HUES48 (cell line): ENCODE measurements at regions not wholly inside any gene's neighbourhood (a gene's known extent, or its start where the extent isn't known, plus 50 kb on each side); places are given as distances from the start of the nearest gene placed in this dataset.

ENCODE experiments used
- H3K27ac ChIP-seq: one replicate; pipeline ENCODE4 v1.7.0; 2013; ENCODE audit warnings: low read depth, low read length, inconsistent platforms
- H3K27me3 ChIP-seq: 2 replicates; pipeline ENCODE4 v1.6.1; 2013; ENCODE audit warnings: mild to moderate bottlenecking, low read length; ENCODE audit not compliant: control insufficient read depth, insufficient read depth
- H3K36me3 ChIP-seq: 2 replicates; pipeline ENCODE4 v1.6.1; 2013; ENCODE audit warnings: low read length; ENCODE audit not compliant: control insufficient read depth, insufficient read depth
- H3K4me1 ChIP-seq: 2 replicates; pipeline ENCODE4 v1.6.1; 2013; ENCODE audit warnings: mild to moderate bottlenecking, low read length; ENCODE audit not compliant: control insufficient read depth, insufficient read depth
- H3K4me3 ChIP-seq: 2 replicates; pipeline ENCODE4 v1.5.1; 2013; ENCODE audit warnings: mild to moderate bottlenecking, low read depth, low read length
- H3K9ac ChIP-seq: 2 replicates; pipeline ENCODE4 v1.6.1; 2013; ENCODE audit warnings: mild to moderate bottlenecking, low read depth, low read length, moderate library complexity
- H3K9me3 ChIP-seq: 2 replicates; pipeline ENCODE4 v1.6.1; 2013; ENCODE audit warnings: low read length; ENCODE audit not compliant: control insufficient read depth, insufficient read depth

DNA sequence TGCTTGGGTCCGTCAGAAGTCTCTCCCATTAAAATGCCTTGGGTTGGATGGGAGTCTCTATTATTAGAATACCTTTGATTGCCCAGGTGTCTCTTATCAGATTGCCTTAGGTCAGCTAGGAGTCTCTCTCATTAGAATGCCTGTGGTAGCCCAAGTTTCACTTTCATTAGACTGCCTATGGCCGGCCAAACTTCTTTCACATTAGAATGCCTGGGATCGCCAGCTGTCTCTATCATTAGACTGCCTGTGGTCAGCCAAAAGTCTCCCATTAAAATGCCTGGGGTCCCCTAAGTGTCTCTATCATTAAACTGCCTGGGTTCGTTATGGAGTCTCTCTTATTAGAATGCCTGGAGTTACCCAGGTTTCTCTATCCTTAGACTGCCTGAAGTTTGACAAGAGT is 1476.7 kb downstream of the UQCRFS1 start:
- Histone ChIP-seq H3K9ac (no peak overlapping the region), H3K4me1 (no peaks in the 10 kb centered on the region), H3K4me3 (no peak overlapping the region), H3K27me3 (no peaks in the 10 kb centered on the region), H3K27ac (no peak overlapping the region), H3K9me3 (peaks cover 88% of the 10 kb centered on the region), H3K36me3 (no peaks in the 10 kb centered on the region)

DNA sequence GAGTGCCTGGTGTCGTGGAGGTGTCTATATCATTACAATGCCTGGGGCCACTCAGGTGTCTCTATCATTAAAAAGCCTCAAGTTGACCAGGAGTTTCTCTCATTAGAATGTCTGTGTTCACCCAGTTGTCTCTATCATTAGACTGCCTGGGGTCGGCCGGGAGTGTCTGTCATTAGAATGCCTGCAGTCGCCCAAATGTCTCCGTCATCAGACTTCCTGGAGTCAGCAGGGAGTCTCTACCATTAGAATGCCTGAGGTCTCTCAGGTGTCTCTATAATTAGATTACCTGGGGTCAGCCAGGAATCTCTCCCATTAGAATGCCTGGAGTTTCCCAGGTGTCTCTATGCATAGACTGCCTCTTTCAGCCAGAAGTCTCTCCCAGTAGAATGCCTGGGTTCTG is 1477.6 kb downstream of the UQCRFS1 start:
- no peaks in the 10 kb centered on the region for H3K27me3 ChIP-seq
- no peaks in the 10 kb centered on the region for H3K4me1 ChIP-seq
- H3K9ac ChIP-seq: no peak overlapping the region
- H3K36me3 ChIP-seq: no peaks in the 10 kb centered on the region
- H3K4me3 ChIP-seq: no peak overlapping the region
- H3K27ac ChIP-seq: no peak overlapping the region
- H3K9me3 ChIP-seq: peaks cover 93% of the 10 kb centered on the region

DNA sequence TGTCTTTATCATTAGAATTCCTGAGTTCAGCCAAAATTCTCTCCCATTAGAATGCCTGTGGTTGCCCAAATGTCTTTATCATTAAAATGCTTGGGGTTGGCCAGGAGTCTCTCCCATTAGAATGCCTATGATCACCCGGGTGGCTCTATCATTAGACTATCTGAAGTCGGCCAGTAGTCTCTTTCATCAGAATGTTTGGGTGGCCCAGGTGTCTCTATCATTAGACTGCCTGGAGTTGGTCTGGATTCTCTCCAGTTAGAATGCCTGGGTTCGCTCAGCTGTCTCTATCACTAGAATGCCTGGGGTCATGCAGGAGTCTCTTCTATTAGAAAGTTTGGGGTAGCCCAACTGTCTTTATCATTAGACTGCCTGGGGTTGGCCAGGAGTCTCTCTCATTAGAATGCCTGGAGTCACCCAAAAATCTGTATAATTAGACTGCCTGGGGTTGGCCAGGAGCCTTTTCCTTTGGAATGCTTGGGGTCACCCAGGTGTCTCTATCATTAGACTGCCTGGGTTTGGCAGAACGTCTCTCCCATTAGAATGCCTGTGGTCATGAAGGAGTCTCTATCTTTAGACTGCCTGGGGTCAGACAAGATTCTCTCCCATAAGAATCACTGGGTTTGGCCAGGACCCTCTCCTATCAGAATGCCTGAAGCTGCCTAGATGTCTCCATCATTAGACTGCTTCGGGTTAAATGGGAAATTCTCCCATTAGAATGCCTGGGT is 1478.3 kb downstream of the UQCRFS1 start:
- Histone ChIP-seq H3K4me3 (no peak overlapping the region), H3K27me3 (no peaks in the 10 kb centered on the region), H3K4me1 (no peaks in the 10 kb centered on the region), H3K27ac (no peak overlapping the region), H3K36me3 (no peaks in the 10 kb centered on the region), H3K9ac (no peak overlapping the region), H3K9me3 (peaks cover 93% of the 10 kb centered on the region)

DNA sequence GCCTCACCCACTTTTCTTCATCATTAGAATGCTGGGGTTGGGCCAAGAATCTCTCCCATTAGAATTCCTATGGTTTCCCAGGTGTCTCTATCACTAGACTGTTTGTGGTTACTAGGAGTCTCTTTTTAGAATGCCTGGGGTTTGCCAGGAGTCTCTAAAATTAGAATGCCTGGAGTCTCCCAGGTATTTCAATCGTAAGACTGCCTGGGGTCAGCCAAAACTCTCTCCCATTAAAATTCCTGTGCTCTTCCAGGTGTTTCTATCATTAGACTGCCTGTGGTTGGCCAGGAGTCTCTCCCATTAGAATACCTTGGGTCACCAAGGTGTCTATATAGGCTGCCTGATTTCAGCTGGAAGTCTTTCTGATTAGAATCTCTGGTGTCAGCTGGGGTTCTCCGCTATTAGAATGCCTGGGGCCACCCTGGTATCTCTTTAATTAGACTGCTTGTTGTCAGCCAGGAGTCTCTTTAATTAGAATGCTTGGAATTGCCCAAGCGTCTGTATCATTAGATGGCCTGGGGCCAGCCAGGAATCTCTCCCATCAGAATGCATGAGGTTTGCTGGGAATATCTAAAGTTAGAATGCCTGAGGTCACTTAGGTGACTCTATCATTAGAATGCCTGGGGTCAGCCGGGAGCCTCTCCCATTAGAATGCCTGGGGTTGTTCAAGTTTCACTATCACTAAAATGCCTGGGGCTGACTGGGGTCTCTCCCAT is 1479.2 kb downstream of the UQCRFS1 start:
- Histone ChIP-seq H3K27me3 (no peaks in the 10 kb centered on the region), H3K9ac (no peak overlapping the region), H3K36me3 (no peaks in the 10 kb centered on the region), H3K4me3 (no peak overlapping the region), H3K27ac (no peak overlapping the region), H3K9me3 (peaks cover 94% of the 10 kb centered on the region), H3K4me1 (no peaks in the 10 kb centered on the region)

DNA sequence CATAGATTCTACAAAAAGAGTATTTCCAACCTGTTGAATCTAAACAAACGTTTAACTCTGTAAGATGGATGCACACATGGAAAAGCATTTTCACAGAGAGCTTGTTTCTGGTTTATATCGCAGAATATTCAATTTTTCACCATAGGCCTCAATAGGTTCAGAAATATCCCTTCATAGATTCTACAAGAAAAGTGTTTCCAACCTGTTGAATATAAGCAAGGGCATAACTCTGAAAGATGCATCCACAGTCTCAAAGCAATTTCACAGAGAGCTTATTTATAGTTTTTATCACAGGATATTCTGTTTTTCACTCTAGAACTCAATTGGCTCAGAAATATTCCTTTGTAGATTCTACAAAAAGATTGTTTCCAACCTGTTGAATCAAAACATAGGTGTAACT is 1483.6 kb downstream of the UQCRFS1 start:
- no peaks in the 10 kb centered on the region for H3K27me3 ChIP-seq
- peaks cover 99% of the 10 kb centered on the region for H3K9me3 ChIP-seq
- H3K9ac ChIP-seq: no peak overlapping the region
- H3K4me3 ChIP-seq: no peak overlapping the region
- H3K27ac ChIP-seq: no peak overlapping the region
- 0 out of 2 replicates have a peak, but pooled peaks cover 2% of the 10 kb centered on the region for H3K36me3 ChIP-seq
- no peaks in the 10 kb centered on the region for H3K4me1 ChIP-seq

DNA sequence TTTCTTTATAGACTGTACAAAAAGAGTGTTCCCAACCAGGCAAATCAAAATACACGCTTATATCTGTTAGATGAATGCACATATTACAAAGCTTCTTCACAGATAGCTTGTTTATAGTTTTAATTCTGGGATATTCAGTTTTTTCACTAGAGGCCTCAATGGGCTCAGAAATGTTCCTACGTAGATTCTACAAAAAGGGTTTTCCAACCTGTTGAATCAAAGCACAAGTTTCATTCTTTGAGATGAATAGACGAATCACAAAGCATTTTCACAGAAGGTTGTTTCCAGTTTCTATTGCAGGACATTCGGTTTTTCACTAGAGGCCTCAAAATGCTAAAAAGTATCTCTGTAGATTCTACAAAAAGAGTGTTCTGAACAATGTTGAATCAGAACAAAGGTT is 1490.3 kb downstream of the UQCRFS1 start:
- no peaks in the 10 kb centered on the region for H3K4me1 ChIP-seq
- H3K9me3 ChIP-seq: peaks cover 97% of the 10 kb centered on the region

DNA sequence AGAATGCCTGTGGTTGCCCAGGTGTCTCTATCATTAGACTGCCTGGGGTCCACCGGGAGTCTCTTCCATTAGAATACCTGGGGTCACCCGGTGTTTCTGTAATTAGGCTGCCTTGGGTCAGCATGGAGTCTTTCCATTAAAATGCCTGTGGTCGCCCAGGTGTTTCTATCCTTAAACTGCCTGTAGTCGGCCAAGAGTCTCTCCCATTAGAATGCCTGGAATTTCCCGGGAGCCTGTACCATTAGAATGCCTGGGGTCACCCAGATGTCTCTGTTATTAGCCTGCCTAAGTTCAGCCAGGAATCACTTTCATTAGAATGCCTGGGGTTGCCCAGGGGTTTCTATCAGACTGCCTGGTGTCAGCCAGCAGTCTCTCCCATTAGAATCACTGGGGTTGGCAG is 1492.8 kb downstream of the UQCRFS1 start:
- Histone ChIP-seq H3K27ac (no peak overlapping the region), H3K4me1 (no peaks in the 10 kb centered on the region), H3K36me3 (no peaks in the 10 kb centered on the region), H3K9me3 (peaks cover 98% of the 10 kb centered on the region), H3K27me3 (no peaks in the 10 kb centered on the region), H3K9ac (no peak overlapping the region), H3K4me3 (no peak overlapping the region)

More for the DNA sequence above, 1490.3 kb downstream of the UQCRFS1 start:
- H3K36me3 ChIP-seq: no peaks in the 10 kb centered on the region
- H3K27ac ChIP-seq: no peak overlapping the region
- no peak overlapping the region for H3K9ac ChIP-seq
- H3K4me3 ChIP-seq: no peak overlapping the region
- no peaks in the 10 kb centered on the region for H3K27me3 ChIP-seq

DNA sequence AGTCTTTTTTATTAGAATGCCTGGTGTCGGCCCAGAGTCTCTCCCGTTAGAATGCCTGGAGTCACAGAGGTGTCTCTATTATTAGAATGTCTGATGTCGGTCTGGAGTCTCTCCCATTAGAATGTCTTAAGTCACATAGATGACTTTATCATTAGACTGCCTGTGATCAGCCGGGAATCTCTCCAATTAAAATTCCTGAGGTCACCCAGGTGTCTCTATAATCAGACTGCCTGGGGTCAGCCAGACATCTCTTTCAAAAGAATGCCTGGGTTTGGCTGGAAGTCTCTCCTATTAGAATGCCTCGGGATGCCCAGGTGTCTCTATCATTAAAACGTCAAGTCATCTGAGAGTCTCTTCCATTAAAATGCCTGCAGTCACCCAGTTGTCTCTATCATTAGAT is 1493.9 kb downstream of the UQCRFS1 start:
- Histone ChIP-seq H3K4me3 (no peak overlapping the region), H3K27ac (no peak overlapping the region), H3K27me3 (no peaks in the 10 kb centered on the region), H3K9me3 (peaks cover 98% of the 10 kb centered on the region), H3K4me1 (no peaks in the 10 kb centered on the region), H3K9ac (no peak overlapping the region), H3K36me3 (no peaks in the 10 kb centered on the region)

DNA sequence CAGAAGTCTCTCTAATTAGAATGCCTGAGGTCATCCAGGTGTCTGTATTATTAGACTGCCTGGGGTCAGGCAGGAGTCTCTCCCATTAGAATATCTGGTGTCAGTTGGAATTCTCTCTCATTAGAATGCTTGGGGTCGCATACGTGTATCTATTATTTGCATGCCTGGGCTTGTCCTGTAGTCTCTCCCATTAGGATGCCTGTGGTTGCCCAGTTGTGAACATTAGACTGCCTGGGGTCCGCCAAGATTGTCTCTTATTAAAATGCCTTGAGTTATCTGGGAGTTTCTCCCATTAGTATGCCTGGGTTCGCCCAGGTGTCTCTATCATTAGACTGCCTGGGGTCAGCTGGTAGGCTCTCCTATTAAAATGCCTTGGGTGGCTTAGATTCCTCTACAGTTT is 1494.7 kb downstream of the UQCRFS1 start:
- Histone ChIP-seq H3K27me3 (no peaks in the 10 kb centered on the region), H3K27ac (no peak overlapping the region), H3K9ac (no peak overlapping the region), H3K4me1 (no peaks in the 10 kb centered on the region), H3K9me3 (peaks cover 98% of the 10 kb centered on the region), H3K4me3 (no peak overlapping the region), H3K36me3 (no peaks in the 10 kb centered on the region)

DNA sequence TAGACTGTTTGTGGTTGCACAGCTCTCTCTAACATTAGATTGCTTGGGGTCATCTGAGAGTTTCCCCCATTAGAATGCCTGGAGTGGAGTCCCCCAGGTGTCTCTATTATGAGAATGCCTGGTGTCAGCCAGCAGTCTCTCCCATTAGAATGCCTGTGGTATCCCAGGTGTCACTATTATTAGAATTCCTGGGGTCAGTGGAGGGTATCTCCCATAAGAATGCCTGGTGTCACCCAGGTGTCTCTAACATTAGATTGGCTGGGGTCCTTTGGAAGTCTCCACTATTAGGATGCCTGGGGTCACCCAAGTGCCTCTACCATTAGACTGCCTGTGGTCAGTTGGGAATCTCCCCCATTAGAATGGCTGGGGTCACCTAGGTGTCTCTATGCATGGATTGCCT is 1495.1 kb downstream of the UQCRFS1 start:
- H3K4me3 ChIP-seq: no peak overlapping the region
- H3K9me3 ChIP-seq: peaks cover 98% of the 10 kb centered on the region
- H3K27ac ChIP-seq: no peak overlapping the region

DNA sequence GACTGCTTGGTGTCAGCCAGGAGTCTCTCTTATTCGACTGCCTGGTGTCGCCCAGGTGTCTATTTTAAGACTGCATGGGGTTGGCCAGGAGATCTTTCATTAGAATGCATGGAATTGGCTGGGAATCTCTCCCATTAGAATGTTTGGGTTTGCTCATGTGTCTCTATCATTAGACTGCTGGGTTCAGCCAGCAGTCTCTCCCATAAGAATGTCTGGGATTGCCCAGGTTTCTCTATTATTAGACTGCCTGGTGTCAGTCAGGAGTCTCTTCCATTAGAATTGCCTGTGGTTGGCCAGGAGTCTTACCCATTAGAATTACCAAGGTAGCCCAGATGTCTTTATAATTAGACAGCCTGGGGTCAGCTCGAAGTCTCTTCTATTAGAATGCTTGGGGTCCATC is 1496.0 kb downstream of the UQCRFS1 start:
- Histone ChIP-seq H3K27me3 (no peaks in the 10 kb centered on the region), H3K27ac (no peak overlapping the region), H3K9me3 (peaks cover 94% of the 10 kb centered on the region), H3K4me3 (no peak overlapping the region), H3K36me3 (no peaks in the 10 kb centered on the region), H3K4me1 (no peaks in the 10 kb centered on the region), H3K9ac (no peak overlapping the region)

More for the DNA sequence above, 1495.1 kb downstream of the UQCRFS1 start:
- no peaks in the 10 kb centered on the region for H3K4me1 ChIP-seq
- H3K36me3 ChIP-seq: no peaks in the 10 kb centered on the region
- no peak overlapping the region for H3K9ac ChIP-seq
- no peaks in the 10 kb centered on the region for H3K27me3 ChIP-seq
